ENCODE measurements at regions not wholly inside any gene's neighbourhood (a gene's known extent, or its start where the extent isn't known, plus 50 kb on each side); places are given as distances from the start of the nearest gene placed in this dataset.
"Not testable (repeated sequence)": the region's sequence is repeated elsewhere in the genome, so short reads cannot be mapped to it uniquely, and the experiment has no call there.

- DNase-seq: peak in 1 of 3 donors; percentile 17
These were observed 148.1 kb upstream of the RPRM start for GRCh38 chr2:153626676-153627075.

DNA sequence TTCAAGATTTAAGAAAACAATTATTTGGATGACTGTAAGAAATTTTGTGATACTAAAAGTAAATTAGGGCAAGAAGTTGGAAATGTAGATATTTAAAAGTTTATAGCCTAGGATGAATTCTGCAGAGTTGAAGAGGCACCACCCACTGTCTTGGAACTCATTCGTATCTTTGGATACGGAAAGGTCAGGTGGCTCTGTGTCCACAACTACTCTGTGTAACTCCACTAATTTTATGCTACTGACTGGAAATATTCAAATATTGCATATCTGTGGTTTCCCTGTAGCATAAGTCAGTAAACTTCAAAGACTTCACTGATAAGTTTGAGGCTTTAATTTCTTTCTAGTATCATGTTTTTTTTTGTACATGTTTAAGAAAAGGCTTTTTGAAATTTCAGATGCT, 156.9 kb upstream of the RPRM start:
- DNase-seq: no peak

DNA sequence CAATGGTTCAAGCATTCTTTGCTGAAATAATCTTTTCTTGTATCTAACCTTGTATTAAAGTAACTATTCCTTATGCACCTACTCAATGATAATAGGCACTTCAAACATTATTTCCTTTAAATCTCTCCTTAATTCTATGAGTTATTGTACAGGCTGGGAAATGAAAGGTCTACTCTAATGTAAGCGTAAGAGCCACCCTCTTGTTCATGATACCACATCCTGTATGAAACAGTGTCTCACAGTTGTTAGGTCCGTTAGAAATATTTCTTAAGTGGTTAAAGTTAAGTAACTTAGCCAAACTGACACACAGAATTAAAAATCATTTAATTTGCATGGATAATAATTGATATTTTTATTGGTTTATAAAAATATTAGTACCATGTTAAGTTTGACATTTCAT, 162.5 kb upstream of the RPRM start:
- no peak for DNase-seq

- peak in 1 of 3 donors; percentile 25 for DNase-seq
These were observed 166.4 kb upstream of the RPRM start for GRCh38 chr2:153644955-153645354.

DNA sequence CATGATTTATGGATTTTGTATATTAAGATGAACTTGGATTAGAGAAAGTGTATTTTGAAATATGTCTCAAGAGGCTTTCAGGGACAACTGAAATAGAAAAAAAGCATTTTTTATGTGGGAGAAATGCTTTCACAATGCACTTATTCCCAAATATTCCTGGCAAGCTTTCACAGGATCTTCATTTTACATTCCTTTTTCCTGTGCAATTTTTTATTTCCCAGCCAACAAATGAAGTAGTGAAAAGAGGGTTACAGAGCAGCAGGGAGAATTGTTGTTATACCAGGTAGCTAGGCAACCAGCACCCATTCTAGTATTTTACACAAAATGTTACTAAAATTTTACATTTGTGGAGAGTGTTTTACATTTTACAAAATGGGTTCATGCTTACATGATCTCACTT, 167.0 kb upstream of the RPRM start:
- peak; percentile 43 to 84 (median 78) for DNase-seq

GRCh38 chr2:153657651-153658050, 179.1 kb upstream of the RPRM start:
- no peak for DNase-seq

GRCh38 chr2:153661801-153662200, 183.2 kb upstream of the RPRM start:
- no peak for DNase-seq

DNA sequence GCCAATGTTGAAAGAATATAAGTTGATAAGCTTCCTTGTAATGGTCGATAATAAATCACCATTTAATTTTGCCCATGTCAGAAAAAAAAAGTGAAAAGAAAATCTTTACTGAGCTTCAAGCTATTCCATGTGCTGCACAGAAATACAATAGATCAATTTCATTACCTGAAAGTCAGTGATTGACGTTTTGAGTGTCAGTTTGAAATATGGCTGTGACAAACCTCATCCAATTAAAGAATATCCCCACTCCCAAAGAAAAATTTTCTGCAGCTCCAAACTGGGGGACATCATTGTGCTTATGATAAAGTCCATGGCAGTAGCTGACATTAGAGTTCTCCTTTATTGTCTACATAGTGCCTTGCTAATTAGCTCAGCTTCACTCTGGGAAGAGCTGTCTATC, 184.8 kb upstream of the RPRM start:
- no peak for DNase-seq

DNA sequence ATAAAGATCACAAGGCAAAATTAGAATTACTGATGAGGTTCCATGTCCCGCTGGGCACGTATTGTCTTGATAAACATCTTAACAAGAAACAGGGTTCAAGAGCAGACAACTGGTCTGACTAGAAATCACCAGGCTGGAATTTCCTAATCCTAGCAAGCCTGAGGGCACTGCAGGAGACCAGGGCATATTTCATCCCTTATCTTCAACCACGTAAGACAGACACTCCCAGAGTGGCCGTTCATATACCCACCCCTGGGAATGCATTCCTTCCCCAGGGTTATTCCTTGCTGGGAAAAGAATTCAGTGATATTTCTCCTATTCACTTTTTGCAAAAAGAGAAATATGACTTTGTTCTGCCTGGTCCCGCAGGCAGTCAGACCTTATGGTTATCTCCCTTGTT, 185.4 kb upstream of the RPRM start:
- not testable (repeated sequence) for DNase-seq

DNA sequence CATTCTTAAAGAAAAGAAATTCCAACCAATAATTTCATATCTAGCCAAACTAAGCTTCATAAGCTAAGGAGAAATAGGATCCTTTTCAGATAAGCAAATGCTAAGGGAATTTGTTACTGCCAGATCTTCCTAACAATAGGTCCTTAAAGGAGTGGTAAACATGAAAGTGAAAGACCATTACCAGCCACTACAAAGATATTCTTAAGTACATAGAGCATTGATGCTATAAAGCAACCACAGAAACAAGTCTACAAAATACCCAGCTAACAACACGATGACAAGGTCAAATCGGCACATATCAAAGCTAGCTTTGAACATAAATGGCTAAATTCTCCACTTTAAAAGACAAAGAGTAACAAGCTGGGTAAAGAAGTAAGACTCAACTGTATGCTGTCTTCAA, 188.9 kb upstream of the RPRM start:
- DNase-seq: no peak

DNA sequence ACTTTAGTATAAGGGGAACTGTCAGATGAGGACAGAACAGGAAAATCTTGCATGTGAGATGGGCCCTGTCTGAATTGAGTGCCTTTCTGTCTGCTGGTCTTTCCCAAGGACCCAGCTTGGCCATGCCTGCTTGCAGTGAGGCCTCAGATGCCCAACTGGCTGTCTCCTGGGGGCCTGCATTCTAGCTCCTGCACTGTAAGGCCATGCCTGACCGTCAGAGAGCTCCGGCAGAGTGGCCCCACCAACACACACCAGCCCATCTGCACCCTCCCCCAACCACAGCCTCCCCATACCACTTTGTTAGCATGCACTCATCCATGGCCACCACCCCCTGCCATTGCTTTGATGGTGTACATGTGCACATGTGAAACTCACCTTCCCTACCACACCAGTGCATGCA, 190.4 kb upstream of the RPRM start:
- DNase-seq: no peak

DNA sequence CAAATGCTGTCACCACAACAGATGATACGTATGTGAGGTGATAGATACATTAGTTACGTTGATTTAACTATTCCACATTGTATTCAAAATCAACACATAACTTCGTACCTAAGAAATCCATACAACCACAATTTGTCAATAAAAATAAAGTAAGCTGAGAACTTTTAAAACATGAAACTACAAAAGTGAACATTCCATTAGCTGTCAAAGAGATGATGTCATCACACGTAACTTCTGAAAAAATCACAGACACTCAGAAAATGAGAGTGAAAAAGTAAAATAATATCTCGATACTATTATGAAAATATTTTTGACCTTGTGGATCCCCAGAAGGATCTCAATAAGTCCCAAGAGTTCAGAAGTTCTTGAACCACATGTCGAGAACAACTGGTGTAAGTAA, 161.6 kb upstream of the GALNT13 start:
- no peak for DNase-seq

DNA sequence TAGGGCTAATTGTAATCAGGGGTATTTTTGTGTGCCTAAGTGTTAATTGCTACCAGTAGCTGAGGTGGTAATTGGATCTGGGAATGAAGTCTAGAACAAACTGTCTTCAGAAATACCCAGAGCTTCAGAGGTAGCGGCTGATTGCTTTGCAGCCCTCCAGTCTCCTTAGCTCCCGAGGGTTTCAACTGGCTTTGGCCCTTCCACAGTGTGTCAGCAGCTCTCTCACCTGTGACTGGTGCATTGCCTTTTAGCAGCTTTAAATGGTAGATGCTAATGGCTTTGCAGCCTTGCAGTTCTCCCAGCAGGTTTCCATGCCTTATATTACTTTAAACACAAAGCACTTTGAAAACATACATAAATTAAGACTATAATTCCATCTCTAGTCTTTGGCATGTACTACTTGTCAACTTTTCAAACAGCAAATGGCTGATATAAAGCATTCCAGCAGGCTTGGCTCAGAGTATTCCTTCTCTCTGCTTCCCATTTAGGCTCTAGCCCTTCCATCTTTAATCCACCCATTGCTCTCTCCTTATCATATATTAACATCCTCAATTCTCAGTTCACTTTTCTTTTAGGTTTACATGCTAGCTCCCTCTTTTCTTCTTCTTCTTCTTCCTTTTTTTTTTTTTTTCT, 156.4 kb upstream of the GALNT13 start:
- DNase-seq: no peak

DNA sequence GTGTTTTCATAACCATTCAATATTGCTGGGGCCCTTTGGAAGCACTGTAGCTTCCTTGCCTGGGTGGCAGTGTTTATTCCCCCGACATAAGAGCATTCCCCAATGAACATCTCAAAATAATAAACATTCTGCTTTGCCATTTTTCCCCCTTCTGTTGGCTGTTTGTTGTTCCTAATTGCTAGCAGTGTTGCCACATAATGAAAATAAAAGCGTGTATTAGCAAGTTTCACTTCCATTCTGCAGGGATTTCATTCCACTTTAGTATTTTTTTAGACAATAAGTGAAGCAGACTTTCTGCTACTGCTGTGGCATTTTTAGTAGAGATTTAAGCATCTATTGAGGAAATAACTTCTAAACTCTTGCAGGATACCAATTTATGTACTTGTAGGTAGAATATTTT, 154.7 kb upstream of the GALNT13 start:
- no peak for DNase-seq

GRCh38 chr2:153739394-153739793, 132.3 kb upstream of the GALNT13 start:
- DNase-seq: no peak

DNA sequence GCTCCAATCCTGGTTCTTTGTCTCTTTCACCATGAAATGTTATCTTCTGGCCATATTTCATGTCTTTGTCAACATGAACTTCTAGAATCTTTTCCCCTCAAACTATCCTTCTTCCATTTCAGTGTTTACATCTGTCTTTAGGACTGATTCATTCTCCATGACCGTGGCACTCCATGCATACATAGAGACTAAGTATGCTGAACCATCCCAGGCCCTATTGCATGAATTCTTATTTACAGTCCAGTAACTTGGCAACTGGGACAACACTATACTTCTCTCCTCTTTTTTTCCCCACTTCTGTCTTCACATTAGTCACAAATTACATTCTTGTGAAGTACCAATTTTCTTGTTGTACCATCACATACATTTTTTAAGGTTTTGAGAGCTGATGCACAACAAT, 109.8 kb upstream of the GALNT13 start:
- DNase-seq: no peak

- no peak for DNase-seq
These were observed 105.3 kb upstream of the GALNT13 start for GRCh38 chr2:153766415-153766814.

DNA sequence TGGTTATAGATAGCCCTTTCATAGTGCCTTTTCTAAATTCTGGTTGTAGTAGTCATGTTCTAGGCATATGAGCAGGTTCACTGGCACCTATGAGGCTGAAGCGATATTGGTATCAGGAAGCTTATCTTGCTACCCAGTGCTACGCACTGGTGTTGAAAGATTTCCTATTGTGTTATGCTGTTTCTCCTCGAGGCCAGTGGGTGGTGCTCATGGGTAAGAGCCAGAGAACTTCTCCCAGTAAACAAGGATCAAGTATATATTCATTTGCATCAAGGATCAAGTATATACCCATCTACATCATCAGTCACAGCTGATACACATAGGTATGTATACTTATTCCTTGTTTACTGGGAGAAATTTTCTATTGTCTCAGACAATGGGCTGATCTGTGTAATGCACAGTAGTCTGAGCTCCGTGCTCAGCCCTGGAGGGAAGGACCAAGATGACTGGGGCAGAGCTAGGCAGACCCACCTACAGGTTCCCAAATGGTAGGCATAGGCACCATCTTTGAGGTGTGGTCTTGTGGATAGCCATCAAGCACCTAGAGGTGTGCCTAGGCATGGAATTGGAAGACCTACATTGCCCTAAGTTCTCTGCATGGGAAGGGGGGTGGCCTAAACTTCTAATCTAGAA, 101.2 kb upstream of the GALNT13 start:
- DNase-seq: no peak

DNA sequence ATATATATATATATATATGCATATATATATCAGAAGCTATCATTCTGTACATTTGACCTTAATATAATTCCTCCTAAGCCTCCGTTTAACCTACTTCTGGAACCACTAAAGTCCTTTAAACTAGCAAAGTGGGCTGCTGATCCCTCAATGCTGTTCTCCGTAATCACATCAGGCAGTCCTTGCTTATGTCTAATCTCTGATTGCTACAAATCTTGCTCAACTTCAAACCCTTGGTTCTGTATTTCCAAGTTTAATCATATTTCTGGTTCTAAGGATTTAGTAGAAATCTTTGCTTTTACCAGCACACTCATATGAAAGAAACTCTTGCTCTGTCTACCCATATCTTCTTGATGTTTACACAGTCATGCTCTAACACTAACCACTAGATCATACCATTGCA, 91.5 kb upstream of the GALNT13 start:
- DNase-seq: no peak

GRCh38 chr2:153786016-153786415, 85.7 kb upstream of the GALNT13 start:
- no peak for DNase-seq

DNA sequence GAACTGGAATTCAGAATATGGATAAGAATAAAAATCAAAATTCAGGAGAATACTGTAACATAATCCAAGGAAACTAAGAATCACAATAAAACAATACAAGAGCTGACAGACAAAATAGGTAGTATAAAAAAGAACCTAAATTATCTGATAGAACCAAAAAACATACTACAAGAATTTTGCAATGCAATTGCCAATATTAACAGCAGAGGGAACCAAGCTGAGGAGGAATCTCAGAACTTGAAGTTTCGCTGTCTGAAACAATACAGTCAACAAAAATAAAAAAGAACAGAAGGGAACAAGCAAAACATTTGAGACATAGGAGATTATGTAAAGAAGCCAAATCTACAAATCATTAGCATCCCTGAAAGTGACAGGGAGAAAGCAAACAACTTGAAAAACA, 84.1 kb upstream of the GALNT13 start:
- DNase-seq: no peak

- DNase-seq: no peak
These were observed 69.1 kb upstream of the GALNT13 start for GRCh38 chr2:153802671-153803070.

- DNase-seq: peak in 1 of 3 donors; percentile 1
These were observed 63.0 kb upstream of the GALNT13 start for GRCh38 chr2:153808679-153809078.

DNA sequence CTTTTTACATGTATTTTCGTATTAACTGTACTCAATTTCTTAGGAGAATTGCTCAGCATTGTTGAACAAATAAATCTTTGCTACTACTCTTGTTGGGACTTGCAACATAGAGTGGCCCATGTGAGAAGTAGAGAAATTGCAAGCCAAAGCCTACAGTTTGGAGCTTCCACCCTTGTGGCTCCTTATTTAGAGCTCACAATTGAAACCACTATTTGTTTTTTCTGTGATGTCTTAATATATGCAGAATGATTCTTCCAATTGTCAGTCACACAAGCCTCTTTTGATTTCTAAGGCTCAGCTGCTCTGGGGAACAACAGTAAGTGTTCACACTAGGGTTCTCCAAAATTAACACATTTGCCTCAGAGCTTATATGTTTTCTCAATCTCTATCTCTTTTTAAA, 60.2 kb upstream of the GALNT13 start:
- DNase-seq: no peak
